Osteoblast (primary cell): ENCODE measurements at regions not wholly inside any gene's neighbourhood (a gene's known extent, or its start where the extent isn't known, plus 50 kb on each side); places are given as distances from the start of the nearest gene placed in this dataset.

ENCODE experiments used
- DNase-seq: peaks from one replicate; pipeline ENCODE4 v3.0.0; 2011; ENCODE audit warnings: low spot score, mixed read lengths; ENCODE audit not compliant: insufficient read length; ENCODE audit errors: missing footprints
- H2AFZ ChIP-seq: 2 replicates; pipeline ENCODE4 v1.6.0; 2011; ENCODE audit warnings: mild to moderate bottlenecking, low read length
- H3K27ac ChIP-seq: 2 replicates; pipeline ENCODE4 v1.5.1; 2011; ENCODE audit warnings: mild to moderate bottlenecking, low read depth, low read length, moderate library complexity
- H3K27me3 ChIP-seq: 2 replicates; pipeline ENCODE4 v1.6.0; 2012; ENCODE audit warnings: mild to moderate bottlenecking, control low read depth, inconsistent platforms, low read length, moderate library complexity; ENCODE audit not compliant: insufficient read depth
- H3K36me3 ChIP-seq: 2 replicates; pipeline ENCODE4 v1.5.1; 2011; ENCODE audit warnings: mild to moderate bottlenecking, low read length, control low read depth, moderate library complexity; ENCODE audit not compliant: insufficient read depth
- H3K4me1 ChIP-seq: 2 replicates; pipeline ENCODE4 v1.5.1; 2011; ENCODE audit warnings: mild to moderate bottlenecking, low read length, control low read depth, moderate library complexity; ENCODE audit not compliant: insufficient read depth
- H3K4me2 ChIP-seq: 2 replicates; pipeline ENCODE4 v1.6.0; 2011; ENCODE audit warnings: mild to moderate bottlenecking, low read length; ENCODE audit not compliant: insufficient read depth
- H3K4me3 ChIP-seq: fragments of 200-600 bp; sonication (generic); 3 replicates; pipeline ENCODE4 v1.5.1; 2012; ENCODE audit warnings: mild to moderate bottlenecking, low read length, inconsistent platforms; ENCODE audit not compliant: insufficient read depth
- H3K79me2 ChIP-seq: 2 replicates; pipeline ENCODE4 v1.6.0; 2012; ENCODE audit warnings: mild to moderate bottlenecking, low read length, control low read depth, inconsistent platforms; ENCODE audit not compliant: insufficient read depth
- H3K9me3 ChIP-seq: 2 replicates; pipeline ENCODE4 v1.5.1; 2011; ENCODE audit warnings: low read depth, low read length, control low read depth
- H4K20me1 ChIP-seq: 2 replicates; pipeline ENCODE4 v1.6.0; 2012; ENCODE audit warnings: mild to moderate bottlenecking, low read length, control low read depth; ENCODE audit not compliant: insufficient read depth
- CTCF ChIP-seq: IDR thresholded peaks from 2 replicates; pipeline ENCODE4 v1.5.1; 2011; ENCODE audit warnings: mild to moderate bottlenecking, low read depth, low read length, moderate library complexity; ENCODE audit errors: extremely low read depth

- H3K27ac ChIP-seq: no peak overlapping the region
- no peak overlapping the region for H3K4me2 ChIP-seq
These were observed 1714.1 kb downstream of the EFNA5 start for GRCh38 chr5:105956456-105957196.

GRCh38 chr5:105954341-105954740, 1716.4 kb downstream of the EFNA5 start:
- no peak for TF ChIP-seq CTCF
- Histone ChIP-seq H3K27ac (no peak overlapping the region), H4K20me1 (no peaks in the 10 kb centered on the region), H3K79me2 (no peaks in the 10 kb centered on the region), H3K9me3 (no peaks in the 10 kb centered on the region), H3K4me1 (no peaks in the 10 kb centered on the region), H3K36me3 (no peaks in the 10 kb centered on the region), H3K27me3 (no peaks in the 10 kb centered on the region), H2AFZ (no peak overlapping the region), H3K4me2 (no peak overlapping the region), H3K4me3 (no peak overlapping the region)
- DNase-seq: no peak

More at GRCh38 chr5:105956456-105957196, 1714.1 kb downstream of the EFNA5 start:
- no peak for DNase-seq
- TF ChIP-seq CTCF: no peak
- no peaks in the 10 kb centered on the region for H3K9me3 ChIP-seq
- H3K36me3 ChIP-seq: no peaks in the 10 kb centered on the region
- no peaks in the 10 kb centered on the region for H3K27me3 ChIP-seq
- H3K79me2 ChIP-seq: no peaks in the 10 kb centered on the region
- no peaks in the 10 kb centered on the region for H4K20me1 ChIP-seq
- no peak overlapping the region for H3K4me3 ChIP-seq
- H3K4me1 ChIP-seq: no peaks in the 10 kb centered on the region
- H2AFZ ChIP-seq: no peak overlapping the region

GRCh38 chr5:105953616-105954015, 1717.1 kb downstream of the EFNA5 start:
- TF ChIP-seq CTCF: no peak
- Histone ChIP-seq H4K20me1 (no peaks in the 10 kb centered on the region), H3K4me1 (no peaks in the 10 kb centered on the region), H3K9me3 (no peaks in the 10 kb centered on the region), H3K4me3 (no peak overlapping the region), H2AFZ (no peak overlapping the region), H3K27ac (no peak overlapping the region), H3K79me2 (no peaks in the 10 kb centered on the region), H3K36me3 (no peaks in the 10 kb centered on the region), H3K27me3 (no peaks in the 10 kb centered on the region), H3K4me2 (no peak overlapping the region)
- no peak for DNase-seq

- Histone ChIP-seq H3K4me2 (no peak overlapping the region), H3K4me3 (no peak overlapping the region)
- DNase-seq: no peak
These were observed 1717.9 kb downstream of the EFNA5 start for GRCh38 chr5:105952875-105953274.

More at GRCh38 chr5:105952875-105953274, 1717.9 kb downstream of the EFNA5 start:
- Histone ChIP-seq H4K20me1 (no peaks in the 10 kb centered on the region), H3K36me3 (no peaks in the 10 kb centered on the region), H3K4me1 (no peaks in the 10 kb centered on the region), H3K27me3 (no peaks in the 10 kb centered on the region), H3K9me3 (no peaks in the 10 kb centered on the region), H3K79me2 (no peaks in the 10 kb centered on the region), H2AFZ (no peak overlapping the region), H3K27ac (no peak overlapping the region)
- TF ChIP-seq CTCF: no peak
